ENCODE measurements at regions not wholly inside any gene's neighbourhood (a gene's known extent, or its start where the extent isn't known, plus 50 kb on each side); places are given as distances from the start of the nearest gene placed in this dataset.

DNA sequence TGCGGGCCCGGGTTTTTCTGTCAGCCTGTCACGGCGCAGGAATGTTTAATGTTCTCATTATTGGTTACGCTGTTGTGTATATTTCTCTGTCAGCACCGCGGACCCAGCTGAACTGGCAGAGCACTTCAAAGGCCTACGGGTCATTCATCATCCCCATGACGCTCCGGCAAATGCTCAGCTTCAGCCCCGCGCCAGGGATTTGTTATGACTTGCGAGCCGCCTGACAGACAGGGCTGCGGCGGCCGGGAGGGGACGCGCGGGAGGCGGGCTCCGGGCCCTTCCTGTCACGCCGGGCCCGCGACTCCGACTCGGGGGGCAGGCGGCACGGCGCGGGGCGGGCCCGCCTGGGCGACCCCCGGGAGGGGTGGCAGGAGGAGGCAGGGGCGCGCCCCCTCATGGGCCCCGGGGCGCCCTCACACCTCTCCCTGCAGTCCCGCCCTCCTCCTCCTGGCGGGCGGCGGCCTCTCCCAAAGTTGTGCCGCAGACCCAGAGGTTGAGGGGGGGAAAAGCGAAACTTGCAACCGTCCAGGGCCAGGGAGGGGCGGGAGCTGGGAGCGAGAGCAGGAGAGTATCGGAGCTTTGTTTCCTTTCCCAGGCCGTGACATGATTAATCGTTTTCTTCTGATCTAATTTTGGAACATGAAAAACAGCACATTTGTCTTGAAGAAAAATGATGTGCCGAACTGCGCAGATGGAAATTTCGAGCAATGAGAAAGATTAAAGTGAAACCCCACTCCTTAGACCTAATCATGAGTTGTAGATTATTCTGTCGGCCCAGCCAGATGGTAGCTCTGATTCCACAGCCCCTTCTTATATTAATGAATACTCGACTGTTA lies 59.3 kb upstream of the COMTD1 start:
- peak; percentile 47 for TF ChIP-seq CTCF (IDR thresholded peaks at IDR 0.05; ENCODE audit: borderline replicate concordance, extremely low read depth, low read length, poor library complexity, severe bottlenecking)
- no peak for TF ChIP-seq EZH2 (IDR thresholded peaks at IDR 0.05; ENCODE audit: borderline replicate concordance, low read depth, low read length, severe bottlenecking)

Data from DND-41 (cell line).